ENCODE measurements at regions not wholly inside any gene's neighbourhood (a gene's known extent, or its start where the extent isn't known, plus 50 kb on each side); places are given as distances from the start of the nearest gene placed in this dataset.

DNA sequence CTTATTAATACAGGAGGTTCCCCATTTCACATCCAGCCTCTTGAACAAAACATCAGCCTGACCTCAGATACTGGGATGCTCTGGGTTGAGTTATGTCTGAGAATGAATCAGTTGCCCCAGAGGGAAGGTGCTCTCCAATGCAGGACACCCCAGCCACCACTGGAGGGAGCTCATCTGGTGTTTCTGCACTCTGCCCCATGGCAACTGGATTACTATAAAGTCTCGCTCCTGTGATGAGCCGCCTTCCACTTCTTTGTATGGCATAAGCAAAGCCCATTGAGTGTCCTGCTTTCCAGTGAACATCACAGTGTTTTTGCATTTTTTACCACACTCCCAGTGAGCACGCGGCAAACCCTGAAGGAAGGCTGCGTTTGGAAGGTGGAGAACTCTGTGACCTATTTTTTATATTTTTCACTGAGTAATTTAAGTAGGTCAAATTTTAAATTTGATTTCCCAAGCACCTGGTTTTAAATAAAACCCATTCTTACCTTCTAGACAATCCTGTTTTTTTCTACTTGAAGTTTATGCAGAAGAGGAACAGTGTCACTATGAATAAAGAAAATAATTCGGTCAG, 176.9 kb upstream of the WWC1 start:
- TF ChIP-seq, protein P1, sequence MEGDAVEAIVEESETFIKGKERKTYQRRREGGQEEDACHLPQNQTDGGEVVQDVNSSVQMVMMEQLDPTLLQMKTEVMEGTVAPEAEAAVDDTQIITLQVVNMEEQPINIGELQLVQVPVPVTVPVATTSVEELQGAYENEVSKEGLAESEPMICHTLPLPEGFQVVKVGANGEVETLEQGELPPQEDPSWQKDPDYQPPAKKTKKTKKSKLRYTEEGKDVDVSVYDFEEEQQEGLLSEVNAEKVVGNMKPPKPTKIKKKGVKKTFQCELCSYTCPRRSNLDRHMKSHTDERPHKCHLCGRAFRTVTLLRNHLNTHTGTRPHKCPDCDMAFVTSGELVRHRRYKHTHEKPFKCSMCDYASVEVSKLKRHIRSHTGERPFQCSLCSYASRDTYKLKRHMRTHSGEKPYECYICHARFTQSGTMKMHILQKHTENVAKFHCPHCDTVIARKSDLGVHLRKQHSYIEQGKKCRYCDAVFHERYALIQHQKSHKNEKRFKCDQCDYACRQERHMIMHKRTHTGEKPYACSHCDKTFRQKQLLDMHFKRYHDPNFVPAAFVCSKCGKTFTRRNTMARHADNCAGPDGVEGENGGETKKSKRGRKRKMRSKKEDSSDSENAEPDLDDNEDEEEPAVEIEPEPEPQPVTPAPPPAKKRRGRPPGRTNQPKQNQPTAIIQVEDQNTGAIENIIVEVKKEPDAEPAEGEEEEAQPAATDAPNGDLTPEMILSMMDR (IDR thresholded peaks at IDR 0.05; ENCODE audit: extremely low read depth, missing control alignments) = peak; percentile 79
- DNase-seq (ENCODE audit: low spot score) = peak; percentile 66

DNA sequence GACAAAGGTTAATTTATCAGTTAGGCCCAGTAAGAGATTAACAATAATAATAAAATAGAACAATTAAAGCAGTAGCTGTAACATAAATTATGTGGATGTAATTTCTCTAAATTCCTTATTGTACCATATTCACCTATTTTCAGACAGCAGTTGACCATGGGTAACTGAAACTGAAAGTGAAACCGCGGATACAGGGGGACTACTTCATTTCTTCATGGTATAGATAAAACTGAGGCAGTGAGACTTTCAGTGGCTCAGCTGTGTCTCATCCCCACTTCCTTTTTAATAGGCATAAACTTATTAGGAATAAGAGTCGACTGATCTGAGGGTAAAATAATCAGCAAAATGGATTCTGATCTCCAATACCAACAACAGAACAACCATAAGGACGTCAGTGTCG, 174.0 kb upstream of the WWC1 start:
- no peak for DNase-seq (ENCODE audit: low spot score)
- TF ChIP-seq, protein P1 (IDR thresholded peaks at IDR 0.05; ENCODE audit: extremely low read depth, missing control alignments) = no peak

DNA sequence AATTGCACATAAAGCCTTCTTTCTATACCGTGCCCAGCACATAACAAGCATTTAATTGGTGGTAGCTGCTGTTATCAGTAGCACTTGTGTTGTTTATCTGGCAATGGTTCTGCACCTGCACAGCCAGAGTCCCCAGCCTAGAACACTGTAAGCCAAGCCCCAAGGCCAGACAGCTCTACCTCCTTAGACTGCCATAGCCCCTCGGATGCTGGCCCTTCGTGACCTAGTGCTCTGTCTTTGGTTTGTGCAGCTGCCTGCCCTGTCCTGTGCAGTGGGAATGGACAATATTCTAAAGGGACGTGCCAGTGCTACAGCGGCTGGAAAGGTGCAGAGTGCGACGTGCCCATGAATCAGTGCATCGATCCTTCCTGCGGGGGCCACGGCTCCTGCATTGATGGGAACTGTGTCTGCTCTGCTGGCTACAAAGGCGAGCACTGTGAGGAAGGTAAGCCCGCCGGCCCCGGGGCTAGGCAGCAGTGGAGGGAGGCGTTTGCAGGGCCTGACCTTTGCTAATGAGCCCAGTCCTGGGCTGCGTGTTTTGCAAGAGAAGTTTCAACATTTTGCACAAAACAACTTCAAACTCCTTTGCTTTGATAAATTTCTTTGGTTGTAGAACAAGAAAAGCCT, 173.3 kb upstream of the WWC1 start:
- TF ChIP-seq, protein P1 (IDR thresholded peaks at IDR 0.05; ENCODE audit: extremely low read depth, missing control alignments) = no peak
- no peak for DNase-seq (ENCODE audit: low spot score)

- no peak for DNase-seq (ENCODE audit: low spot score)
- TF ChIP-seq, protein P1 (IDR thresholded peaks at IDR 0.05; ENCODE audit: extremely low read depth, missing control alignments) = no peak
These were observed 170.9 kb upstream of the WWC1 start for GRCh38 chr5:168120401-168121137.

GRCh38 chr5:168121138-168121494, 170.3 kb upstream of the WWC1 start:
- TF ChIP-seq, protein P1 (IDR thresholded peaks at IDR 0.05; ENCODE audit: extremely low read depth, missing control alignments) = no peak
- no peak for DNase-seq (ENCODE audit: low spot score)

DNA sequence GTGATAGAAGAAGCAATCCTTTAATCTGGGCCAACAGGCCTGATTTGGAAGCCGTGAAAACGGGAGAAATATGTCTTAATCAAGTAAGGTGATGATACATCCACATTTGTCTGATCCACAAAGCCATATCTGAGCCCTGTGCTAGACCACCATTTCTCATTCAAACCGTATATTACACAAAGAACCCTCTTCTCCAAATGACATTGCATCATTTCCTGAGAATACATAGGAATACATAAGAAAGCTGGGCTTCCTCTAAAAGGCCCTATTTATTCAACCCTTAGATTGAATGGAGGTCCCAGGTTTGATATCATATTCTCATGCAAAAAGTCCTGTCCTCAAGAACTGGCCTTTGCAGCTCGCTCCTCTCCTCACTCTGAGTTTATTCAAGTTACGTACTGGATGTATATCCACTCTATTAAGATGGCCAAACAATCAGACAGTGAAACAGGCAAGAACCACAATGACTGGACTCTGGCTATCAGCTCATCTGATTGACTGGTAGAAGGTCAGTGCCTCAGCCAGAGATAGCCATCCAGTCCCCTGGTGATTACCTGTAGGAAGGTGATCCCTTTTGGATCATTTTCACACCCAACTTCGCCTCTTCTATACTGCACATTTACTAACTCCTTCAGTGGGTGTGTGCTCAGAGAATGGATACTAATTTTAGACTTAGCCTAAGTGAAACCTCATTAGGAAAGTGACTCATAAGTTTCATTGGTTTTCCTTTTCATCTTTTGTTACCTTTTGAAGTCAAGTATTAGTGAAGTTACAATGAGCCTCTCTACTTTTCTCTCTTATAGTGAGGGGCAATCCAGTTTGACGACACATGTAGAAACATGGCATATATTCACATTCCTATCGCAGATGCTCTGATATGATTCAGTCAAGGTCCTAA, 167.6 kb upstream of the WWC1 start:
- TF ChIP-seq, protein P1 (IDR thresholded peaks at IDR 0.05; ENCODE audit: extremely low read depth, missing control alignments) = no peak
- peak; percentile 60 for DNase-seq (ENCODE audit: low spot score)
